Lung (tissue), 11 donors: ENCODE measurements at regions not wholly inside any gene's neighbourhood (a gene's known extent, or its start where the extent isn't known, plus 50 kb on each side); places are given as distances from the start of the nearest gene placed in this dataset.
"Not testable (repeated sequence)": the region's sequence is repeated elsewhere in the genome, so short reads cannot be mapped to it uniquely, and the experiment has no call there.

Experiments used
- ATAC-seq: fragments of 200-7000 bp; cut with Tn5 transposase; one replicate; pipeline ENCODE4 v1.9.1; 2020; ENCODE audit warnings: moderate number of reproducible peaks; ENCODE audit not compliant: insufficient read depth, low FRiP score
- DNase-seq, 3 donors: peaks; one replicate each; pipeline ENCODE4 v3.0.0-alpha.2; 2013 to 2017
- H3K27ac ChIP-seq, 2 donors: one replicate each; pipeline ENCODE4 v1.5.1; 2013; ENCODE audit warnings: mild to moderate bottlenecking in 2 of 2, moderate library complexity in 2 of 2, control low read depth in 1 of 2, inconsistent platforms in 1 of 2, low read depth in 1 of 2, low read length in 1 of 2
- H3K27me3 ChIP-seq, 3 donors: one replicate each; pipeline ENCODE4 v1.5.1; 2013; ENCODE audit warnings: low read length in 2 of 3; ENCODE audit not compliant: control insufficient read depth in 3 of 3, insufficient read depth in 3 of 3
- H3K36me3 ChIP-seq, 4 donors: one replicate each; pipeline ENCODE4 v1.5.1; 2013; ENCODE audit warnings: low read length in 4 of 4, mild to moderate bottlenecking in 1 of 4, moderate library complexity in 1 of 4; ENCODE audit not compliant: control insufficient read depth in 4 of 4, insufficient read depth in 4 of 4
- H3K4me1 ChIP-seq, 5 donors: one replicate each; pipeline ENCODE4 v1.5.1; 2013; ENCODE audit warnings: low read length in 5 of 5, mild to moderate bottlenecking in 2 of 5, moderate library complexity in 1 of 5; ENCODE audit not compliant: control insufficient read depth in 5 of 5, insufficient read depth in 5 of 5
- H3K4me3 ChIP-seq: one replicate; pipeline ENCODE4 v1.5.1; 2013; ENCODE audit warnings: mild to moderate bottlenecking, control low read depth, moderate library complexity
- H3K9ac ChIP-seq, 2 donors: one replicate each; pipeline ENCODE4 v1.5.1; 2013; ENCODE audit warnings: low read length in 2 of 2, control low read depth in 1 of 2; ENCODE audit not compliant: insufficient read depth in 1 of 2
- H3K9me3 ChIP-seq, 4 donors: one replicate each; pipeline ENCODE4 v1.5.1; 2013; ENCODE audit warnings: low read length in 3 of 4, mild to moderate bottlenecking in 1 of 4, moderate library complexity in 1 of 4; ENCODE audit not compliant: control insufficient read depth in 4 of 4, insufficient read depth in 3 of 4
- CTCF ChIP-seq: IDR thresholded peaks from 2 replicates; pipeline ENCODE4 v1.5.1; 2012; ENCODE audit warnings: mild to moderate bottlenecking; ENCODE audit errors: control extremely low read depth, extremely low read depth
- WGBS, 2 donors: extraction: QIAGEN DNeasy Blood & Tissue Kit; methylation state at CpG; one replicate each; pipeline ENCODE4 v1.1.7; 2013; 5-methylcytosine and 5-hydroxymethylcytosine counted together
- donor health status: control.
- donor health status: control.
- donor health status: Bipolar disorder and iron deficiency.
- donor health status: healthy.
- donor health status: DM: yes; HTN: yes; CAD: no.

- Histone ChIP-seq H3K27me3 (no peaks in the 10 kb centered on the region), H3K4me3 (no peak overlapping the region), H3K9ac (no peak overlapping the region), H3K36me3 (no peaks in the 10 kb centered on the region), H3K27ac (no peak overlapping the region), H3K4me1 (peaks cover 0 to 8% (median 0%) of the 10 kb centered on the region in 5 donors), H3K9me3 (no peaks in the 10 kb centered on the region)
- WGBS, 2 donors, result 60 to 65% methylated on average over 3 of the region's 3 CpGs
- ATAC-seq (no peak), DNase-seq (peak in 1 of 3 donors; percentile 7)
- TF ChIP-seq CTCF, result no peak
These were observed 1336.7 kb upstream of the CITED2 start for GRCh38 chr6:140711019-140711613.

GRCh38 chr6:140708441-140708840 lies 1334.0 kb upstream of the CITED2 start:
- Histone ChIP-seq H3K4me1 (peaks cover 0 to 8% (median 0%) of the 10 kb centered on the region in 5 donors), H3K27me3 (no peaks in the 10 kb centered on the region), H3K36me3 (no peaks in the 10 kb centered on the region), H3K27ac (no peak overlapping the region), H3K9me3 (peaks cover 0 to 5% (median 0%) of the 10 kb centered on the region in 4 donors), H3K4me3 (no peak overlapping the region), H3K9ac (no peak overlapping the region)
- 51 to 79% methylated on average over 1 of the region's 1 CpG for WGBS, 2 donors
- no peak for TF ChIP-seq CTCF
- DNase-seq (peak in 2 of 3 donors; percentile 88 to 89), ATAC-seq (no peak)

DNA sequence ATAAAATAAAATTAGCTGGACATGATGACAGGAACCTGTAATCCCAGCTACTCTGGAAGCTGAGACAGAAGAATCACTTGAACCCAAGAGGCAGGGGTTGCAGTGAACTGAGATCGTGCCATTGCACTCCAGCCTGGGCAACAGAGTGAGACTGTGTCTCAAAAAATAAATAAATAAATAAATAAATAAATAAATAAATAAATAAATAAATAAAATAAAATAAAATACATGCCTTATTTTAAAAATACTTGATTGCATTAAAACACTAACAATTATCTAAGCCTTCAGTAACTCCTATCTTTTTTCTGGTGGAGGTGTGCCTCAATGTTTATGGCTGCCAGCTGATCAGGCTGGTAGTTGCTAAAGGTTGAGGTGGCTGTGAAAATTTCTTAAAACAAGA lies 1329.6 kb upstream of the CITED2 start:
- not testable (repeated sequence) for H3K4me1 ChIP-seq, H3K9me3 ChIP-seq, H3K4me3 ChIP-seq, DNase-seq, ATAC-seq, H3K27ac ChIP-seq, H3K27me3 ChIP-seq, H3K36me3 ChIP-seq, H3K9ac ChIP-seq
- 87 to 96% methylated on average over 1 of the region's 1 CpG for WGBS, 2 donors

GRCh38 chr6:140697585-140697984 lies 1323.1 kb upstream of the CITED2 start:
- no peak for ATAC-seq
- peaks cover 0 to 2% (median 0%) of the 10 kb centered on the region in 4 donors for H3K9me3 ChIP-seq
- no peak for DNase-seq
- H3K27ac ChIP-seq, result no peak overlapping the region
- no peaks in the 10 kb centered on the region for H3K36me3 ChIP-seq
- H3K9ac ChIP-seq, result no peak overlapping the region
- TF ChIP-seq CTCF, result no peak
- H3K4me3 ChIP-seq, result no peak overlapping the region
- H3K27me3 ChIP-seq, result no peaks in the 10 kb centered on the region
- no peaks in the 10 kb centered on the region for H3K4me1 ChIP-seq
